ENCODE measurements at regions not wholly inside any gene's neighbourhood (a gene's known extent, or its start where the extent isn't known, plus 50 kb on each side); places are given as distances from the start of the nearest gene placed in this dataset.

GRCh38 chr20:61191096-61191495, 61.0 kb upstream of the CDH4 start:
- no peak for DNase-seq

DNA sequence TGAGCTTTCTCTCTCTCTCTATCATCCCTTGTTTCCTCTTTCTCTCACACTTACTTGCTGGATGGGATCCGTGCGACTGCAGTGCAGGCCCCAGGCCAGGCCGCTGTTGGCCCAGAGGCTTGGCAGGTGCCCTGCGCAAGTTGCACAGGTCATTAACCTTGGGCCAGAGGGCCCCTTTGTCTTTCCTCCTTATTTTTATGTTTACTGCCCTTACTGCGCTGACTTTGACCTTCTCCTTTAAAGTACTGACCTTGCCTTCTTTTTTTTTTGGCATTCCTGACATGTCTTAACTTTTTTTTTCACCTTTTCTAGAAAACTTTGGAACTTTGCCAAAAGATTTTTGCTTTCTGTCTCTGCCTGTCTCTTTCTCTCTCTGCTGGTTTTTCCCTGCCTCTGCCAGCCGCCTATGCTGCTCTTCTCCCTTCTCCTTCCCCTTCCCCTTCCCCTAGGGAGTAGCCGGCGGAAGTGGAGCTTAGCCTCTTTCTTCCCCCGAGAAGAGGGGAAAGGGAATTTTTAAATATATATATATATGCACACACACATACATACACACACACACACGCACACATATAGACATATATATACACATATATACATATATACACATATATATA, 59.6 kb upstream of the CDH4 start:
- DNase-seq = no peak

GRCh38 chr20:61193164-61193563, 58.9 kb upstream of the CDH4 start:
- DNase-seq = no peak
